GM23338 (cell line): ENCODE measurements at regions not wholly inside any gene's neighbourhood (a gene's known extent, or its start where the extent isn't known, plus 50 kb on each side); places are given as distances from the start of the nearest gene placed in this dataset.

ENCODE experiments used
- ATAC-seq: fragments of 200-7000 bp; cut with Tn5 transposase; 3 replicates; pipeline ENCODE4 v1.9.1; 2020
- DNase-seq: peaks from one replicate; pipeline ENCODE4 v3.0.0-alpha.2; 2015; ENCODE audit warnings: low spot score
- H2AFZ ChIP-seq: fragments of 200-600 bp; sonication (generic); 2 replicates; pipeline ENCODE4 v1.8.0; 2016; ENCODE audit warnings: antibody characterized with exemption, mild to moderate bottlenecking, moderate library complexity
- H3F3A ChIP-seq: fragments of 200-600 bp; sonication (generic); replicated peaks from 2 replicates; pipeline ENCODE4 v1.8.0; 2017; ENCODE audit warnings: antibody characterized with exemption, mixed run types, low read depth
- H3K27ac ChIP-seq: fragments of 200-600 bp; sonication (generic); 2 replicates; pipeline ENCODE4 v1.6.1; 2016; ENCODE audit warnings: low read depth
- H3K27me3 ChIP-seq: fragments of 200-600 bp; sonication (generic); 2 replicates; pipeline ENCODE4 v1.8.0; 2016; ENCODE audit warnings: mild to moderate bottlenecking, mixed run types, moderate library complexity; ENCODE audit not compliant: insufficient read depth
- H3K36me3 ChIP-seq: fragments of 200-600 bp; sonication (generic); 2 replicates; pipeline ENCODE4 v1.8.0; 2016; ENCODE audit warnings: mild to moderate bottlenecking; ENCODE audit not compliant: insufficient read depth
- H3K4me1 ChIP-seq: fragments of 200-600 bp; sonication (generic); 2 replicates; pipeline ENCODE4 v1.8.0; 2016; ENCODE audit warnings: mild to moderate bottlenecking, moderate library complexity; ENCODE audit not compliant: insufficient read depth
- H3K4me2 ChIP-seq: fragments of 200-600 bp; sonication (generic); 2 replicates; pipeline ENCODE4 v1.7.1; 2017; ENCODE audit warnings: mixed run types
- H3K4me3 ChIP-seq: fragments of 200-600 bp; sonication (generic); 2 replicates; pipeline ENCODE4 v1.6.1; 2016; ENCODE audit warnings: mixed run types
- H3K79me2 ChIP-seq: fragments of 200-600 bp; sonication (generic); replicated peaks from 2 replicates; pipeline ENCODE4 v1.8.0; 2017; ENCODE audit warnings: mild to moderate bottlenecking; ENCODE audit not compliant: insufficient read depth
- H3K9me2 ChIP-seq: fragments of 200-600 bp; sonication (generic); 2 replicates; pipeline ENCODE4 v1.8.0; 2017; ENCODE audit not compliant: insufficient read depth
- H4K20me1 ChIP-seq: fragments of 200-600 bp; sonication (generic); replicated peaks from 2 replicates; pipeline ENCODE4 v1.8.0; 2017; ENCODE audit warnings: mild to moderate bottlenecking; ENCODE audit not compliant: insufficient read depth
- H3K27ac Mint-ChIP-seq: 2 replicates; pipeline ENCODE4 v1.8.0; 2020; ENCODE audit warnings: inconsistent platforms, mild to moderate bottlenecking, moderate library complexity, mixed read lengths
- H3K27me3 Mint-ChIP-seq: 3 replicates; pipeline ENCODE4 v1.8.0; 2022; ENCODE audit warnings: low read depth, mild to moderate bottlenecking, moderate library complexity, mixed read lengths, inconsistent platforms; ENCODE audit not compliant: insufficient read depth, poor library complexity
- H3K36me3 Mint-ChIP-seq: 3 replicates; pipeline ENCODE4 v1.8.0; 2021; ENCODE audit warnings: low read depth, mild to moderate bottlenecking, inconsistent platforms, moderate library complexity, mixed read lengths
- H3K4me1 Mint-ChIP-seq: 3 replicates; pipeline ENCODE4 v1.8.0; 2020; ENCODE audit warnings: mild to moderate bottlenecking, inconsistent platforms, mixed read lengths
- H3K4me3 Mint-ChIP-seq: 3 replicates; pipeline ENCODE4 v1.8.0; 2021; ENCODE audit warnings: moderate library complexity, mild to moderate bottlenecking, inconsistent platforms, mixed read lengths
- H3K9me3 Mint-ChIP-seq: 3 replicates; pipeline ENCODE4 v1.8.0; 2020; ENCODE audit warnings: moderate library complexity, mild to moderate bottlenecking, inconsistent platforms, mixed read lengths
- CREB1 ChIP-seq: fragments of 250-450 bp; sonication (Bioruptor Pico); IDR thresholded peaks from 2 replicates; pipeline ENCODE4 v1.5.0; 2020; ENCODE audit warnings: low read depth, mild to moderate bottlenecking, moderate library complexity
- EZH2 ChIP-seq: fragments of 200-600 bp; sonication (generic); IDR thresholded peaks from one replicate; pipeline ENCODE4 v1.8.0; 2017; ENCODE audit warnings: antibody characterized with exemption, mild to moderate bottlenecking, low read depth; ENCODE audit not compliant: unreplicated experiment
- EZH2phosphoT487 ChIP-seq: fragments of 200-600 bp; sonication (generic); IDR thresholded peaks from one replicate; pipeline ENCODE4 v1.8.1; 2018; ENCODE audit warnings: antibody characterized with exemption; ENCODE audit not compliant: unreplicated experiment
- JUNB ChIP-seq: IDR thresholded peaks from one replicate; pipeline ENCODE4 v1.6.1; 2016; ENCODE audit warnings: antibody characterized with exemption; ENCODE audit not compliant: unreplicated experiment
- NANOG ChIP-seq: IDR thresholded peaks from 2 replicates; pipeline ENCODE4 v1.6.1; 2016; ENCODE audit warnings: antibody characterized with exemption, borderline replicate concordance
- POLR2AphosphoS5 ChIP-seq: IDR thresholded peaks from 2 replicates; pipeline ENCODE4 v1.6.1; 2016; ENCODE audit warnings: antibody characterized with exemption, low read depth
- STAT1 ChIP-seq: IDR thresholded peaks from one replicate; pipeline ENCODE4 v1.6.1; 2016; ENCODE audit warnings: antibody characterized with exemption; ENCODE audit not compliant: unreplicated experiment
- ZNF114 ChIP-seq: fragments of 250-450 bp; sonication (Bioruptor Pico); IDR thresholded peaks from 2 replicates; pipeline ENCODE4 v1.5.0; 2020; ENCODE audit warnings: mild to moderate bottlenecking, moderate library complexity
- ZNF331 ChIP-seq: fragments of 250-450 bp; sonication (Bioruptor Pico); IDR thresholded peaks from 2 replicates; pipeline ENCODE4 v1.5.0; 2020; ENCODE audit warnings: low read depth, mild to moderate bottlenecking, moderate library complexity
- TF ChIP-seq, protein P1 (sequence below): fragments of 250-450 bp; sonication (Bioruptor Pico); IDR thresholded peaks from 2 replicates; pipeline ENCODE4 v1.5.0; 2020; ENCODE audit warnings: mild to moderate bottlenecking, moderate library complexity
- TF ChIP-seq, protein P2 (sequence below), 2 experiments: fragments of 200-600 bp in 1 of 2; sonication (generic) in 1 of 2; conservative IDR thresholded peaks; 2 replicates each; pipeline versions ENCODE4 v1.5.1 to v1.6.1; 2016 to 2017; ENCODE audit warnings: antibody characterized with exemption in 2 of 2, low read depth in 2 of 2, mild to moderate bottlenecking in 2 of 2, moderate library complexity in 1 of 2
- TF ChIP-seq, protein P3 (sequence below): IDR thresholded peaks from one replicate; pipeline ENCODE4 v1.6.1; 2018; ENCODE audit warnings: antibody characterized with exemption; ENCODE audit not compliant: unreplicated experiment
- TF ChIP-seq, protein P4 (sequence below): IDR thresholded peaks from 2 replicates; pipeline ENCODE4 v1.6.1; 2016; ENCODE audit warnings: antibody characterized with exemption

DNA sequence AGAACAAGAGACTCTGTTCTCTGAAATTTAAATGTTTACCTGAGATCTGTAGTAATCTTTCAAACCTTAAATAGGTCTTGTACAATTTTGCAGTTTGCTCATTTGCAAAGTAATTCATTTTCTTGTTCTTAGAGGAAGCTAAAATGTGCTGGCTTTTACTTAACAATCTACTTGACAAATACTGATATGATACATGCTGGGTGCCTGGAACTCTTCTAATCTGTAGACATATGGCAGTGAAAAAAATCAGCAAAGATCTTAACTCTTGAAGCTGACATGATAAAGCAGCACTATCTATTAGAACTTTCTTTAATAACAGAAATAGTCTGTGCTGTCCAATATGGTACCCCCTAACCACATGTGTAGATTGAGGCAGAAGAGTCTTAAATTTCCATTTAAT lies 1352.8 kb upstream of the SLC39A10 start:
- ATAC-seq (no peak), DNase-seq (no peak)
- Histone ChIP-seq H3K27ac (no peak overlapping the region), H3K27me3 (no peaks in the 10 kb centered on the region), H3K4me1 (no peaks in the 10 kb centered on the region), H2AFZ (no peak overlapping the region), H3K79me2 (no peaks in the 10 kb centered on the region), H3K4me2 (no peak overlapping the region), H4K20me1 (no peaks in the 10 kb centered on the region), H3K4me3 (no peak overlapping the region), H3F3A (no peaks in the 10 kb centered on the region), H3K9me2 (no peaks in the 10 kb centered on the region), H3K36me3 (no peaks in the 10 kb centered on the region)
- TF ChIP-seq, protein P1, sequence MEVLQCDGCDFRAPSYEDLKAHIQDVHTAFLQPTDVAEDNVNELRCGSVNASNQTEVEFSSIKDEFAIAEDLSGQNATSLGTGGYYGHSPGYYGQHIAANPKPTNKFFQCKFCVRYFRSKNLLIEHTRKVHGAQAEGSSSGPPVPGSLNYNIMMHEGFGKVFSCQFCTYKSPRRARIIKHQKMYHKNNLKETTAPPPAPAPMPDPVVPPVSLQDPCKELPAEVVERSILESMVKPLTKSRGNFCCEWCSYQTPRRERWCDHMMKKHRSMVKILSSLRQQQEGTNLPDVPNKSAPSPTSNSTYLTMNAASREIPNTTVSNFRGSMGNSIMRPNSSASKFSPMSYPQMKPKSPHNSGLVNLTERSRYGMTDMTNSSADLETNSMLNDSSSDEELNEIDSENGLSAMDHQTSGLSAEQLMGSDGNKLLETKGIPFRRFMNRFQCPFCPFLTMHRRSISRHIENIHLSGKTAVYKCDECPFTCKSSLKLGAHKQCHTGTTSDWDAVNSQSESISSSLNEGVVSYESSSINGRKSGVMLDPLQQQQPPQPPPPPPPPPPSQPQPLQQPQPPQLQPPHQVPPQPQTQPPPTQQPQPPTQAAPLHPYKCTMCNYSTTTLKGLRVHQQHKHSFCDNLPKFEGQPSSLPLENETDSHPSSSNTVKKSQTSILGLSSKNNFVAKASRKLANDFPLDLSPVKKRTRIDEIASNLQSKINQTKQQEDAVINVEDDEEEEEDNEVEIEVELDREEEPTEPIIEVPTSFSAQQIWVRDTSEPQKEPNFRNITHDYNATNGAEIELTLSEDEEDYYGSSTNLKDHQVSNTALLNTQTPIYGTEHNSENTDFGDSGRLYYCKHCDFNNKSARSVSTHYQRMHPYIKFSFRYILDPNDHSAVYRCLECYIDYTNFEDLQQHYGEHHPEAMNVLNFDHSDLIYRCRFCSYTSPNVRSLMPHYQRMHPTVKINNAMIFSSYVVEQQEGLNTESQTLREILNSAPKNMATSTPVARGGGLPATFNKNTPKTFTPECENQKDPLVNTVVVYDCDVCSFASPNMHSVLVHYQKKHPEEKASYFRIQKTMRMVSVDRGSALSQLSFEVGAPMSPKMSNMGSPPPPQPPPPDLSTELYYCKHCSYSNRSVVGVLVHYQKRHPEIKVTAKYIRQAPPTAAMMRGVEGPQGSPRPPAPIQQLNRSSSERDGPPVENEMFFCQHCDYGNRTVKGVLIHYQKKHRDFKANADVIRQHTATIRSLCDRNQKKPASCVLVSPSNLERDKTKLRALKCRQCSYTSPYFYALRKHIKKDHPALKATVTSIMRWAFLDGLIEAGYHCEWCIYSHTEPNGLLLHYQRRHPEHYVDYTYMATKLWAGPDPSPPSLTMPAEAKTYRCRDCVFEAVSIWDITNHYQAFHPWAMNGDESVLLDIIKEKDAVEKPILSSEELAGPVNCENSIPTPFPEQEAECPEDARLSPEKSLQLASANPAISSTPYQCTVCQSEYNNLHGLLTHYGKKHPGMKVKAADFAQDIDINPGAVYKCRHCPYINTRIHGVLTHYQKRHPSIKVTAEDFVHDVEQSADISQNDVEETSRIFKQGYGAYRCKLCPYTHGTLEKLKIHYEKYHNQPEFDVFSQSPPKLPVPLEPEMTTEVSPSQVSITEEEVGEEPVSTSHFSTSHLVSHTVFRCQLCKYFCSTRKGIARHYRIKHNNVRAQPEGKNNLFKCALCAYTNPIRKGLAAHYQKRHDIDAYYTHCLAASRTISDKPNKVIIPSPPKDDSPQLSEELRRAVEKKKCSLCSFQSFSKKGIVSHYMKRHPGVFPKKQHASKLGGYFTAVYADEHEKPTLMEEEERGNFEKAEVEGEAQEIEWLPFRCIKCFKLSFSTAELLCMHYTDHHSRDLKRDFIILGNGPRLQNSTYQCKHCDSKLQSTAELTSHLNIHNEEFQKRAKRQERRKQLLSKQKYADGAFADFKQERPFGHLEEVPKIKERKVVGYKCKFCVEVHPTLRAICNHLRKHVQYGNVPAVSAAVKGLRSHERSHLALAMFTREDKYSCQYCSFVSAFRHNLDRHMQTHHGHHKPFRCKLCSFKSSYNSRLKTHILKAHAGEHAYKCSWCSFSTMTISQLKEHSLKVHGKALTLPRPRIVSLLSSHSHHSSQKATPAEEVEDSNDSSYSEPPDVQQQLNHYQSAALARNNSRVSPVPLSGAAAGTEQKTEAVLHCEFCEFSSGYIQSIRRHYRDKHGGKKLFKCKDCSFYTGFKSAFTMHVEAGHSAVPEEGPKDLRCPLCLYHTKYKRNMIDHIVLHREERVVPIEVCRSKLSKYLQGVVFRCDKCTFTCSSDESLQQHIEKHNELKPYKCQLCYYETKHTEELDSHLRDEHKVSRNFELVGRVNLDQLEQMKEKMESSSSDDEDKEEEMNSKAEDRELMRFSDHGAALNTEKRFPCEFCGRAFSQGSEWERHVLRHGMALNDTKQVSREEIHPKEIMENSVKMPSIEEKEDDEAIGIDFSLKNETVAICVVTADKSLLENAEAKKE (CRISPR knock-in tag) = no peak
- TF ChIP-seq NANOG = no peak
- TF ChIP-seq, protein P2, sequence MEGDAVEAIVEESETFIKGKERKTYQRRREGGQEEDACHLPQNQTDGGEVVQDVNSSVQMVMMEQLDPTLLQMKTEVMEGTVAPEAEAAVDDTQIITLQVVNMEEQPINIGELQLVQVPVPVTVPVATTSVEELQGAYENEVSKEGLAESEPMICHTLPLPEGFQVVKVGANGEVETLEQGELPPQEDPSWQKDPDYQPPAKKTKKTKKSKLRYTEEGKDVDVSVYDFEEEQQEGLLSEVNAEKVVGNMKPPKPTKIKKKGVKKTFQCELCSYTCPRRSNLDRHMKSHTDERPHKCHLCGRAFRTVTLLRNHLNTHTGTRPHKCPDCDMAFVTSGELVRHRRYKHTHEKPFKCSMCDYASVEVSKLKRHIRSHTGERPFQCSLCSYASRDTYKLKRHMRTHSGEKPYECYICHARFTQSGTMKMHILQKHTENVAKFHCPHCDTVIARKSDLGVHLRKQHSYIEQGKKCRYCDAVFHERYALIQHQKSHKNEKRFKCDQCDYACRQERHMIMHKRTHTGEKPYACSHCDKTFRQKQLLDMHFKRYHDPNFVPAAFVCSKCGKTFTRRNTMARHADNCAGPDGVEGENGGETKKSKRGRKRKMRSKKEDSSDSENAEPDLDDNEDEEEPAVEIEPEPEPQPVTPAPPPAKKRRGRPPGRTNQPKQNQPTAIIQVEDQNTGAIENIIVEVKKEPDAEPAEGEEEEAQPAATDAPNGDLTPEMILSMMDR (conservative IDR thresholded peaks at IDR 0.05; ENCODE audit: low read depth in 2 of 2) = no peak
- TF ChIP-seq POLR2AphosphoS5 = no peak
- TF ChIP-seq, protein P3, sequence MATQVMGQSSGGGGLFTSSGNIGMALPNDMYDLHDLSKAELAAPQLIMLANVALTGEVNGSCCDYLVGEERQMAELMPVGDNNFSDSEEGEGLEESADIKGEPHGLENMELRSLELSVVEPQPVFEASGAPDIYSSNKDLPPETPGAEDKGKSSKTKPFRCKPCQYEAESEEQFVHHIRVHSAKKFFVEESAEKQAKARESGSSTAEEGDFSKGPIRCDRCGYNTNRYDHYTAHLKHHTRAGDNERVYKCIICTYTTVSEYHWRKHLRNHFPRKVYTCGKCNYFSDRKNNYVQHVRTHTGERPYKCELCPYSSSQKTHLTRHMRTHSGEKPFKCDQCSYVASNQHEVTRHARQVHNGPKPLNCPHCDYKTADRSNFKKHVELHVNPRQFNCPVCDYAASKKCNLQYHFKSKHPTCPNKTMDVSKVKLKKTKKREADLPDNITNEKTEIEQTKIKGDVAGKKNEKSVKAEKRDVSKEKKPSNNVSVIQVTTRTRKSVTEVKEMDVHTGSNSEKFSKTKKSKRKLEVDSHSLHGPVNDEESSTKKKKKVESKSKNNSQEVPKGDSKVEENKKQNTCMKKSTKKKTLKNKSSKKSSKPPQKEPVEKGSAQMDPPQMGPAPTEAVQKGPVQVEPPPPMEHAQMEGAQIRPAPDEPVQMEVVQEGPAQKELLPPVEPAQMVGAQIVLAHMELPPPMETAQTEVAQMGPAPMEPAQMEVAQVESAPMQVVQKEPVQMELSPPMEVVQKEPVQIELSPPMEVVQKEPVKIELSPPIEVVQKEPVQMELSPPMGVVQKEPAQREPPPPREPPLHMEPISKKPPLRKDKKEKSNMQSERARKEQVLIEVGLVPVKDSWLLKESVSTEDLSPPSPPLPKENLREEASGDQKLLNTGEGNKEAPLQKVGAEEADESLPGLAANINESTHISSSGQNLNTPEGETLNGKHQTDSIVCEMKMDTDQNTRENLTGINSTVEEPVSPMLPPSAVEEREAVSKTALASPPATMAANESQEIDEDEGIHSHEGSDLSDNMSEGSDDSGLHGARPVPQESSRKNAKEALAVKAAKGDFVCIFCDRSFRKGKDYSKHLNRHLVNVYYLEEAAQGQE = no peak
- TF ChIP-seq EZH2phosphoT487 = no peak
- no peak for TF ChIP-seq ZNF331
- TF ChIP-seq EZH2 = no peak
- TF ChIP-seq ZNF114 (CRISPR knock-in tag) = no peak
- TF ChIP-seq JUNB = no peak
- no peak for TF ChIP-seq STAT1
- TF ChIP-seq CREB1 (CRISPR knock-in tag) = no peak
- TF ChIP-seq, protein P4, sequence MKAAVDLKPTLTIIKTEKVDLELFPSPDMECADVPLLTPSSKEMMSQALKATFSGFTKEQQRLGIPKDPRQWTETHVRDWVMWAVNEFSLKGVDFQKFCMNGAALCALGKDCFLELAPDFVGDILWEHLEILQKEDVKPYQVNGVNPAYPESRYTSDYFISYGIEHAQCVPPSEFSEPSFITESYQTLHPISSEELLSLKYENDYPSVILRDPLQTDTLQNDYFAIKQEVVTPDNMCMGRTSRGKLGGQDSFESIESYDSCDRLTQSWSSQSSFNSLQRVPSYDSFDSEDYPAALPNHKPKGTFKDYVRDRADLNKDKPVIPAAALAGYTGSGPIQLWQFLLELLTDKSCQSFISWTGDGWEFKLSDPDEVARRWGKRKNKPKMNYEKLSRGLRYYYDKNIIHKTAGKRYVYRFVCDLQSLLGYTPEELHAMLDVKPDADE = no peak
- Mint-ChIP-seq H3K27me3 (no peaks in the 10 kb centered on the region), H3K36me3 (no peaks in the 10 kb centered on the region), H3K4me3 (no peak overlapping the region), H3K4me1 (peaks cover 3% of the 10 kb centered on the region; the same call in 1 of the 3 replicates), H3K9me3 (no peaks in the 10 kb centered on the region), H3K27ac (no peak overlapping the region)
